ENCODE measurements at regions not wholly inside any gene's neighbourhood (a gene's known extent, or its start where the extent isn't known, plus 50 kb on each side); places are given as distances from the start of the nearest gene placed in this dataset.
A peak's percentile ranks its signal among the peaks of the same experiment; 100 is the strongest.
"Not testable (repeated sequence)": the region's sequence is repeated elsewhere in the genome, so short reads cannot be mapped to it uniquely, and the experiment has no call there.

- H3K27ac ChIP-seq (ENCODE audit: low read depth in 1 of 2, low read length in 2 of 2); H3K4me3 ChIP-seq (ENCODE audit: low read length in 2 of 2); H3K9me3 ChIP-seq (ENCODE audit: control insufficient read depth, low read length); H3K27me3 ChIP-seq (ENCODE audit: control insufficient read depth in 1 of 2, insufficient read depth in 2 of 2, low read length in 1 of 2); H3K36me3 ChIP-seq (ENCODE audit: control insufficient read depth in 1 of 2, insufficient read depth in 2 of 2, low read length in 1 of 2); intact Hi-C loops (cut with DNase I); H3K4me1 ChIP-seq (ENCODE audit: control insufficient read depth in 1 of 2, insufficient read depth in 2 of 2, low read length in 2 of 2); DNase-seq; ATAC-seq (ENCODE audit: low FRiP score): not testable (repeated sequence)
- WGBS, 2 donors, result 88 to 93% methylated on average over 19 to 22 of the region's 23 CpGs
Observed at GRCh38 chr16:31975826-31976419, 102.3 kb downstream of the ZNF267 start.

- ATAC-seq (ENCODE audit: low FRiP score); H3K36me3 ChIP-seq (ENCODE audit: control insufficient read depth in 1 of 2, insufficient read depth in 2 of 2, low read length in 1 of 2); H3K4me1 ChIP-seq (ENCODE audit: control insufficient read depth in 1 of 2, insufficient read depth in 2 of 2, low read length in 2 of 2); DNase-seq; H3K4me3 ChIP-seq (ENCODE audit: low read length in 2 of 2); H3K9me3 ChIP-seq (ENCODE audit: control insufficient read depth, low read length); intact Hi-C loops (cut with DNase I); H3K27ac ChIP-seq (ENCODE audit: low read depth in 1 of 2, low read length in 2 of 2); H3K27me3 ChIP-seq (ENCODE audit: control insufficient read depth in 1 of 2, insufficient read depth in 2 of 2, low read length in 1 of 2): not testable (repeated sequence)
- WGBS, 2 donors, result 85 to 88% methylated on average over 3 to 4 of the region's 8 CpGs
Observed at GRCh38 chr16:31978463-31978862, 104.9 kb downstream of the ZNF267 start.

- H3K27ac ChIP-seq (ENCODE audit: low read depth in 1 of 2, low read length in 2 of 2); ATAC-seq (ENCODE audit: low FRiP score); H3K36me3 ChIP-seq (ENCODE audit: control insufficient read depth in 1 of 2, insufficient read depth in 2 of 2, low read length in 1 of 2); H3K9me3 ChIP-seq (ENCODE audit: control insufficient read depth, low read length); H3K4me1 ChIP-seq (ENCODE audit: control insufficient read depth in 1 of 2, insufficient read depth in 2 of 2, low read length in 2 of 2); DNase-seq; intact Hi-C loops (cut with DNase I); H3K27me3 ChIP-seq (ENCODE audit: control insufficient read depth in 1 of 2, insufficient read depth in 2 of 2, low read length in 1 of 2); H3K4me3 ChIP-seq (ENCODE audit: low read length in 2 of 2): not testable (repeated sequence)
- 89 to 92% methylated on average over 9 to 33 of the region's 34 CpGs for WGBS, 2 donors
Observed at GRCh38 chr16:31981739-31982138, 108.1 kb downstream of the ZNF267 start.

GRCh38 chr16:31982986-31983385 is 109.4 kb downstream of the ZNF267 start:
- DNase-seq; ATAC-seq (ENCODE audit: low FRiP score); H3K9me3 ChIP-seq (ENCODE audit: control insufficient read depth, low read length); H3K4me3 ChIP-seq (ENCODE audit: low read length in 2 of 2); H3K4me1 ChIP-seq (ENCODE audit: control insufficient read depth in 1 of 2, insufficient read depth in 2 of 2, low read length in 2 of 2); intact Hi-C loops (cut with DNase I); H3K27me3 ChIP-seq (ENCODE audit: control insufficient read depth in 1 of 2, insufficient read depth in 2 of 2, low read length in 1 of 2); H3K36me3 ChIP-seq (ENCODE audit: control insufficient read depth in 1 of 2, insufficient read depth in 2 of 2, low read length in 1 of 2); H3K27ac ChIP-seq (ENCODE audit: low read depth in 1 of 2, low read length in 2 of 2): not testable (repeated sequence)
- 81 to 82% methylated on average over 8 of the region's 8 CpGs for WGBS, 2 donors

GRCh38 chr16:31983666-31984065 is 110.1 kb downstream of the ZNF267 start:
- H3K4me1 ChIP-seq (ENCODE audit: control insufficient read depth in 1 of 2, insufficient read depth in 2 of 2, low read length in 2 of 2); H3K9me3 ChIP-seq (ENCODE audit: control insufficient read depth, low read length); intact Hi-C loops (cut with DNase I); DNase-seq; H3K27ac ChIP-seq (ENCODE audit: low read depth in 1 of 2, low read length in 2 of 2); H3K4me3 ChIP-seq (ENCODE audit: low read length in 2 of 2); H3K36me3 ChIP-seq (ENCODE audit: control insufficient read depth in 1 of 2, insufficient read depth in 2 of 2, low read length in 1 of 2); H3K27me3 ChIP-seq (ENCODE audit: control insufficient read depth in 1 of 2, insufficient read depth in 2 of 2, low read length in 1 of 2); ATAC-seq (ENCODE audit: low FRiP score): not testable (repeated sequence)
- 76 to 80% methylated on average over 1 to 3 of the region's 5 CpGs for WGBS, 2 donors

GRCh38 chr16:31986895-31987294 is 113.3 kb downstream of the ZNF267 start:
- H3K9me3 ChIP-seq (ENCODE audit: control insufficient read depth, low read length); H3K27ac ChIP-seq (ENCODE audit: low read depth in 1 of 2, low read length in 2 of 2); H3K36me3 ChIP-seq (ENCODE audit: control insufficient read depth in 1 of 2, insufficient read depth in 2 of 2, low read length in 1 of 2); DNase-seq; H3K4me3 ChIP-seq (ENCODE audit: low read length in 2 of 2); intact Hi-C loops (cut with DNase I); H3K27me3 ChIP-seq (ENCODE audit: control insufficient read depth in 1 of 2, insufficient read depth in 2 of 2, low read length in 1 of 2); H3K4me1 ChIP-seq (ENCODE audit: control insufficient read depth in 1 of 2, insufficient read depth in 2 of 2, low read length in 2 of 2); ATAC-seq (ENCODE audit: low FRiP score): not testable (repeated sequence)
- 83 to 85% methylated on average over 5 to 6 of the region's 6 CpGs for WGBS, 2 donors

GRCh38 chr16:31988595-31989581 is 115.3 kb downstream of the ZNF267 start:
- H3K27ac ChIP-seq (ENCODE audit: low read depth in 1 of 2, low read length in 2 of 2); H3K27me3 ChIP-seq (ENCODE audit: control insufficient read depth in 1 of 2, insufficient read depth in 2 of 2, low read length in 1 of 2); intact Hi-C loops (cut with DNase I); H3K4me1 ChIP-seq (ENCODE audit: control insufficient read depth in 1 of 2, insufficient read depth in 2 of 2, low read length in 2 of 2); H3K4me3 ChIP-seq (ENCODE audit: low read length in 2 of 2); DNase-seq; H3K9me3 ChIP-seq (ENCODE audit: control insufficient read depth, low read length); H3K36me3 ChIP-seq (ENCODE audit: control insufficient read depth in 1 of 2, insufficient read depth in 2 of 2, low read length in 1 of 2): not testable (repeated sequence)
- ATAC-seq (ENCODE audit: low FRiP score), result peak; percentile 46
- WGBS, 2 donors, result 8 to 20% methylated on average over 5 to 8 of the region's 23 CpGs

GRCh38 chr16:31990261-31990660 is 116.7 kb downstream of the ZNF267 start:
- DNase-seq; H3K36me3 ChIP-seq (ENCODE audit: control insufficient read depth in 1 of 2, insufficient read depth in 2 of 2, low read length in 1 of 2); H3K27ac ChIP-seq (ENCODE audit: low read depth in 1 of 2, low read length in 2 of 2); H3K4me1 ChIP-seq (ENCODE audit: control insufficient read depth in 1 of 2, insufficient read depth in 2 of 2, low read length in 2 of 2); ATAC-seq (ENCODE audit: low FRiP score); H3K4me3 ChIP-seq (ENCODE audit: low read length in 2 of 2); H3K27me3 ChIP-seq (ENCODE audit: control insufficient read depth in 1 of 2, insufficient read depth in 2 of 2, low read length in 1 of 2); H3K9me3 ChIP-seq (ENCODE audit: control insufficient read depth, low read length); intact Hi-C loops (cut with DNase I): not testable (repeated sequence)
- WGBS, 2 donors, result 82 to 90% methylated on average over 5 to 6 of the region's 7 CpGs

- H3K4me3 ChIP-seq (ENCODE audit: low read length in 2 of 2); H3K27ac ChIP-seq (ENCODE audit: low read depth in 1 of 2, low read length in 2 of 2); H3K27me3 ChIP-seq (ENCODE audit: control insufficient read depth in 1 of 2, insufficient read depth in 2 of 2, low read length in 1 of 2); H3K4me1 ChIP-seq (ENCODE audit: control insufficient read depth in 1 of 2, insufficient read depth in 2 of 2, low read length in 2 of 2); DNase-seq; ATAC-seq (ENCODE audit: low FRiP score); H3K36me3 ChIP-seq (ENCODE audit: control insufficient read depth in 1 of 2, insufficient read depth in 2 of 2, low read length in 1 of 2); H3K9me3 ChIP-seq (ENCODE audit: control insufficient read depth, low read length); intact Hi-C loops (cut with DNase I): not testable (repeated sequence)
- WGBS, 2 donors, result 79 to 90% methylated on average over 7 to 8 of the region's 8 CpGs
Observed at GRCh38 chr16:31990980-31991379, 117.4 kb downstream of the ZNF267 start.

Measured in aorta (tissue), 5 donors.